GM18520 (cell line): ENCODE measurements at regions not wholly inside any gene's neighbourhood (a gene's known extent, or its start where the extent isn't known, plus 50 kb on each side); places are given as distances from the start of the nearest gene placed in this dataset.
"Not testable (repeated sequence)": the region's sequence is repeated elsewhere in the genome, so short reads cannot be mapped to it uniquely, and the experiment has no call there.

Experiments used
- ATAC-seq: cut with Tn5 transposase; IDR thresholded peaks from one replicate; pipeline ENCODE4 v1.9.1; 2021; ENCODE audit not compliant: unreplicated experiment

DNA sequence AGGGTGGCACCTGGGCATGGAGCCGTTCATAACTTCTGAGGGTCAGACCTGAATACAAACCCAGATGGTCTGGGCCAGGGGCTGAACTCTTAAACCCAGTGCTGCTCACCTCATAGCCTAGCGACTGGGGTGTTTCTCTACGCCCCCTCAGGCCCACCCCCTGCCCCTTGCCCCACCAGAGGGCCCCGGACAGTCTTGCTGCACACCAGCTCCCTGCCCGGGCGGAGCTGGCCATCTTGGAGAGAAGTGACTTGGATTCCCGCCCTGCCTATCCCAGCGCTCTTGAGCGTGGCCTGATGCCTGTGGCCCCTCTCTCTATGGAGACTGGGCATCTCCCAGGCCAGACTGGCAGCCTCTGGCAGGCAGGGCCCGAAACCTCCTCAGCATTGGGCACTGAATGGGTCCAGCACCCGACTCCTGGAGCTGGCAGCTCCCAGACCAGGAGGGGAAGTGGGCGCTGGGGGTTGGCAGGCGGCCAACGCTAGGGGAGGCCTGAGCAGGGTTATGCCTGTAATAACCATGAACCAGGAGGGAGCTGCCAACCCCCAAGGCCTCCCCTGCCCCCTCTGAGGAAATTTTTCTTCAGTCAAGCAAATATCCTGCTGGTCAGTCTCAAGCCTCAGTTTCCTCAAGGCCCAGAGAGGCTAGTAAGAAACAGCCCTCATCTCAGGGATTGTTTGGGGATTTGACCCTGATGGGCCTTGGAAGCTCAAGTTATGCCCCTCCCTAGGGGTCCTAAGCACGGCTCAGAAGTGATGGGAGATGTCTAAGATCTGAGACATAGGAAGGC lies 169.5 kb downstream of the VEGFA start:
- ATAC-seq, result no peak

DNA sequence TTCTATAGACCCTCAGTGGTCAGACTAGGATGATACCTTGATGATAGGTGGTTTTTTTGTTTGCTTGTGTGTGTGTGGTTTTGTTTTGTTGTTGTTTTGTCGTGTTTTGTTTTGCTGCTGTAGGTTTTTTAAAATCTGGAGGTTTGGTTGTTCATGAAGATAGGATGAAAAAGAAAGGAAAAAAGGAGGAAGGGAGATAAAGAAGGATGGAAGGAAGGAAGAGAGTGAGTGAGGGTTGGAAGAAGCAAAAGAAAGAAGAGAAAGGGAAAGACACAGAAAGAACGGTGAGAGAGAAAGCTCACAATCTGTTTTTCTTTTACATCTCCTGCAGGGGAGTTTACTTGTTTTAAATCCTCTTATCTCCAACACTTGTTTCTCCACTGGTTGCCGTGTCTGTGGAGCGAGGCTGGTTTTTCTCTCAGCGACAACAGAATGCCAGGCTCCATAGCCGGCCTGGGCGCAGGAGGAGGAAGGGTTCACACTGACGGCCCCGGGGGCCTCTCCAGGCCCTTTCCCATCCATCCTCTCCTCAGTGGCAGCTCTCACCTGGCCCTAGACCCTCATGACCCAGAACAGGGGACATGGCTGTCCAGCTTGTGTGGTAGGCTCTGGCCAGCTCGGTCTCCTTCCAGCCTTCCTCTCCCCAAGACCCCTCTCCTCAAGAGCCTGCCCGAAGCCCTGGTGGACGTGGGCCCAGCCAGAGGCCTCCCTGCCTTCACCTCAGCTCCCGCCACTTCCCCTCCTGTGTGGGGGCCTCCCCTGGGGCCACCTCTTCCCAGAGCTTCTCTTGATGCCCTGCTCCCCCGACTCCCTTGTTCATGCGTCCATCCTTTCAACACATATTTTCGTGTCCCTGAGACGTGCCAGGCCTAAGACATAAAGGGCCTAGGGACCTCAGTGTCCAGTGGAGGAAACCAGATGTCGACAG lies 168.4 kb downstream of the VEGFA start:
- ATAC-seq, result no peak

- no peak for ATAC-seq
Measured at GRCh38 chr6:43937236-43938177, 167.5 kb downstream of the VEGFA start.

- no peak for ATAC-seq
Measured at GRCh38 chr6:43936476-43936875, 166.5 kb downstream of the VEGFA start.

- ATAC-seq, result no peak
Measured at GRCh38 chr6:43935921-43936439, 166.0 kb downstream of the VEGFA start.

- no peak for ATAC-seq
Measured at GRCh38 chr6:43934803-43935602, 165.0 kb downstream of the VEGFA start.

DNA sequence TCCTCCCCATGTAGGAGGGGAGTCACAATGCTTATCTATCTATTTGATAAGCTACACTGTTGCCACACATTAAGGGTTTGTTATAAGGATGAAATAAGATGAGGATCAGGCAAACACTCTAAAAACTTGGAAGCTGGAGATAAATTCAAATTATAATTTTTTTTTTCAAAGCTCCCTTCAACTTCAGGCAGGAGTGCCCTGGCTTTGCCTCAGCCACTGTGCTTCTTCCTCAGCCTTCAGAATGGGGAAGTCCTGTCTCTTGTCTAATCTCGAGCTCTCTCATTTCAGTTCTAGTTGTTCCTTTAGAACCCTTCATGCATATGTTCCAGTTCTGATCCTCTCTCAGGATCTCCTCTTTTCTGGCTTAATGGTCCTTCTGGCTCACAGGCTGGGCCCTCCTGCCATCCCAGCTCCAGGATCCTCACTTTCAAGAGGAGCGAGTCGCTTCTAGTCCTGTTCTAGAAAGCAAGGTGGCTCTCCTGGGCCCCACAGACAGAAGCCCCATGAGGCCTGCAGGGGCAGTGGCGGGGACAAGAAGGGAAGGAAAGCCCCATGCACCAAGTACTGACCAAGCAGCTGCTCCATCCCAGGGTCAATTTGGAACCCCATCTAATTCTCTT lies 164.3 kb downstream of the VEGFA start:
- no peak for ATAC-seq

DNA sequence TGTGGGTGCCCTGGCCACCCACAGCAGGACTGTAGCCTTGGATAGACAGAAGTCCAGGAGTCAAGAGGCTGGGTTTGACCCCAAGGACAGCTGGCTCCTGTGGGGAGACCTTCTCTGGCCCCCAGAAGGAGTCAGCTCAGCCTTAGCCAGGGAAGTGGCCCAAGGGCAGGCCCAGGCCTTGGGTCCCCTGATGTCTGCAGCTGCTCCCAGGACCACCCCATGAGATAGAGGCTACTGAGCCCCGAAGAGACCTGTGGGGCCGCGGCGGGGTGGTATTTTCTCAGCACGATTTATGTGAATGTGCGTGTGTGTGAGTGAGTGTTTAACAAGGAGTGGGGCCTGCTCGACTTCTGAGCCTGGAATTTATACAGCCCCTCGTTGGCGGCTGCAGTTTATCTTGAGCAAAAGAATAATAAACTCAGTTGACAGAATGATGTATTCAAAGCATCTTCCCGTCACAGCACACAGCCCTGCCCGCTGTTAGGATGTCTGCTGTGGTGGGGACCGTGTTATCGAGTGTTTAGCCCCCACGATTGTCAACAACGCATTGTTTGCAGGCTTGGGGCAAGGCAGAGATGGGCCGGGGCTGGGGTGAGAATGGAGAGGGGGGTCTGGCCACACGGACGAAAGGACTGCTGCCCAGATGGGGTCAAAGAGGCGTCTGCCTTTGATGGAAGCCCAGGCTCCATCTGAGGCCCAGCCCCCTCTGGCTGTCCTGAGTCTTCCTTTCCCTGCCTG lies 163.3 kb downstream of the VEGFA start:
- ATAC-seq, result no peak

GRCh38 chr6:43932259-43933147 lies 162.5 kb downstream of the VEGFA start:
- no peak for ATAC-seq

DNA sequence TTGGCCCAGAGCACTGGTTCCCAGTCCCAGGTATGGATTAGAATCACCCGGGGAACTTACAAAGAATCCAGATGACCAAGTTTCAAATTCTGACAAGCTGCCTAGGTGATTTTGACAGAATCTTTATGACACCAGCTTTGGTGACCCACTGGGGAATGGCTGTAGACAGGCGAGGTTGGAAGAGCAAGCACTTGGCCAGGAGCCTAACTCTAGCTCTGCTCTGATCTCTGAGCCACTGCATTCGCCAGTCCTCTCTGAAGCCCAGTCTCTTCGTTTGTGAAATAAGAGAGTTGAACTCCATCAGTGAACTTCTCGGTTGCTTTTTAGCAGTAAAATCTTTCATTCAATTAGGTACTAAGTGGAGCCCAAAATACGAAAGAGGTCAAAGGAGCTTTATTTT lies 161.2 kb downstream of the VEGFA start:
- no peak for ATAC-seq

DNA sequence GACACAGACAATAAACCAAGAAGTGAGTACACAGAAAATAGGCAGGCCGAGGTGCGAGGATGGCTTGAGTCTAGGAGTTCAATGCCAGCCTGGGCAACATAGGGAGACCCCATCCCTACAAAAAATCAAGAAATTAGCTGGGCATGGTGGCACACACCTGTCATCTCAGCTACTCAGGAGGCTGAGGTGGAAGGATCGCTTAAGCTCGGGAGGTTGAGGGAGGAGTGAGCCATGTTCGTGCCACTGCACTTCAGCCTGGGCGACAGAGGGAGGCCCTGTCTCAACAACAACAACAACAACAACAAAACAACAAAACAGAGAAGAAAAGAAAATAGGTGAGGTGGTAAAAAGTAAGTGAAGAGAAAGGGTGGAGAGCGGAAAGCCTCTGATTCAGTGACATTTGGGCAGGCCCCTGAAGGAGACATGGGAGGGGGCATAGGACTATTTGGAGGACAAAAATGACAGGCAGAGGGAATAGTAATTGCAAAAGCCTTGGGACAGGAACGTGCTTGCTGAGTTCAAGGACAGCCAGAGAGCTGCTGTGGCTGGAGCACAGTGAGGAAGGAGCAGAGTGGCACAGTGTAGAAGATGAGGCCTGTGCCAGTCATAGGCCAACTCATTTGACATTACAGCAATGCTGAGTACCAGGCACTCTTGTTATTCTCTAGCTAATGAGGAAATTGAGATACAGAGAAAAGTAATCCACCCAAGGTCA lies 160.6 kb downstream of the VEGFA start:
- no peak for ATAC-seq

DNA sequence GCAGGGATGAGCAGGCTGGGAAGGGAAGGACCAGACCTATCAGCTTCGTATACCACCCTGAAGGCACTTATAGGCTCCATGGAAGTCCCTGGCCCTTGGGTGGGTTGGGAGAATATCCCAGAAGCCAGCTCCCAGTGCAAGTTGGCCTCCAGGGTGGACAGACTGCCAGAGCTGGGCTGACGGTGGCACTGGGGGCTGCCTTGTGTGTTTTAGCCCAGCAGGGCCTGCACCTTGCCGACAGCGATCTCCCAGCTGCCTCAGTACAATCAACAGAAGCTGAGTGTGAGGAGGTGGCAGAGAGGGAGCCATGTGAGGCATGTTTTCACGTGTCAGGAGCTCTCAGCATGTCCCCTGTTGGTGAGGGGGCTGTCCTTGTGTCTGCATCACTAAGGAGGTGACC lies 159.5 kb downstream of the VEGFA start:
- ATAC-seq, result no peak

DNA sequence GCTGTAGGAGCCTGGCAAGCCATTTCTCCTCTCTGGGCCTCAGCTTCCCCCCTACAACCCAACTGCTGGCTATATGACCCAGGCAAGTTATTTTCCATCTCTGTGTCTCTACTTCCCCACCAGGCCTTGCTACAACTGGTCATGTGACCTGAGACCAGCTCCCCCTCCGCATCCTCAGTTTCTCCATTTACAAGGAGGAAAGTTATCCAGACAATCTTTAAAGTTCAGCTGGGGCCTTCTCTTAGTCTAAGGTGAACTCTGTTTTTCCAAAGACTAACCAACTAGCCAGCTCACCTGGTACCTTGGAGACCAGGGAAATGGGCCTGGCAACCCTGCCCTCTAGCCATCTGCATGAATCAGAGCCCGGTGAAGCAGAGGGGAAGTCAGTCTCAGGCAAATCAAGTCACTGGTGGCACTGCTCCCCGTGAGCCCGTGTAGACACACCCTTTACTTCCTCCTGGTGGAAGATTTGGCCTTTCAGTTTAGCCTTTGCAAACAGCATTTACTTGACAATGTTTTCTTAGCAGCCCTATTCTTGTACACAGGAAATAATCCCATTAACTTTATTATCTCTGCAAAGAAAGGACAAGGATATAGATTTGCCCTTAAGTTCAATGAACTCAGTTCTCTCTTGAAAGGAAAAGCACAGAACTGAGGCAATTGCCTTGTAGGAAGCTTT lies 157.7 kb downstream of the VEGFA start:
- ATAC-seq, result no peak

- ATAC-seq, result no peak
Measured at GRCh38 chr6:43926634-43927531, 156.9 kb downstream of the VEGFA start.

- not testable (repeated sequence) for ATAC-seq
Measured at GRCh38 chr6:43925636-43926139, 155.7 kb downstream of the VEGFA start.
